Urothelium cell line (cell line): ENCODE measurements at regions not wholly inside any gene's neighbourhood (a gene's known extent, or its start where the extent isn't known, plus 50 kb on each side); places are given as distances from the start of the nearest gene placed in this dataset.

ENCODE experiments used
- DNase-seq: peaks from one replicate; pipeline ENCODE4 v3.0.0; 2011; ENCODE audit warnings: low spot score, mixed read lengths
- FAIRE-seq: peaks from 2 replicates; lab custom pipeline; 2011; peaks lifted over from hg19 to GRCh38; lab: Jason Lieb, UNC

DNA sequence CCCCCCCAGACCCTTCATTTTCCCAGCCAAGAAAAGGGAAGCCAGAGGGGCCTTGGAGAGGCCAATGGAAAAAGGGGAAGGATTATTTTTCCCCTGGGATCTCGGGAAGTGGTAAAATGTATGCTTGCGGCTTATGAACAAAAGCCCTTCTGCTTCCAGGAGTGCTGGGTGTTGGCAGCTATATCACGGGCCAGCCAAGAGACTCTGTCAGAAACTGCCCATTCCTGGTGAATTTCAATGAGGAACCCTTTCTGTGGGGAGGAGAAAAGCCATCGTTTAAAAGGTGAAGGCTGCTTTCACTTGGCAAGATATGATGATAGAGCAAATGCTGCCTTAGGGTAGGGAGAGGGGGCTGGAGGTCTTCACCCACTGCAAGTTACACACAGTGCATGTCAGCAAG is 69.7 kb upstream of the ZC3H12A start:
- no peak for FAIRE-seq
- DNase-seq, result no peak

- no peak for FAIRE-seq
- DNase-seq, result no peak
Measured at GRCh38 chr1:37410105-37410504, 64.3 kb upstream of the ZC3H12A start.

- peak; percentile 40 for DNase-seq
- FAIRE-seq, result no peak
Measured at GRCh38 chr1:37410815-37411214, 63.6 kb upstream of the ZC3H12A start.

- DNase-seq, result no peak
- no peak for FAIRE-seq
Measured at GRCh38 chr1:37415611-37416244, 58.7 kb upstream of the ZC3H12A start.

GRCh38 chr1:37420456-37420855 is 53.9 kb upstream of the ZC3H12A start:
- DNase-seq, result no peak
- FAIRE-seq, result no peak

- FAIRE-seq (no peak), DNase-seq (no peak)
Measured at GRCh38 chr1:37423810-37424209, 50.6 kb upstream of the ZC3H12A start.

DNA sequence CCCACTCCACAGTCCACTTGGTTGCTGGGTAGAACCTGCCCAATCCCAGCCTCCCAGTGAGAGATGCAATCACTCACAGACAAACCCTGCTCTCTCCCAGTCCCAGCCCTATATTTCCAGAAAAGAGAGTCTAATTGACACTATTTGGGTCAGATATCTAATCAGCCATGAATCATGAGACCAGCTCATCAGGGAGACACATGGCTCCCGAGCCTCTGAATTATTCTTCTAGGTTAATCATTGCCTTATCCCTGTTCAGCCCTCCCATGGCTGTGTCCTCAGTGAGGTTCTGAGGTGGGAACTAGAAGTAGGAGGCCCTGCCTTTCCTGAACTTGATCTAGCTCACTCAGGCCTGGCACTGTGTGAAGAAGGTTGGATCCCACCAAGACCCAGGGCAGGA is 49.9 kb upstream of the ZC3H12A start:
- no peak for FAIRE-seq
- no peak for DNase-seq
